HG02885 (cell line): ENCODE measurements at regions not wholly inside any gene's neighbourhood (a gene's known extent, or its start where the extent isn't known, plus 50 kb on each side); places are given as distances from the start of the nearest gene placed in this dataset.

Experiments
- ATAC-seq: cut with Tn5 transposase; IDR thresholded peaks from one replicate; pipeline ENCODE4 v1.9.1; 2021; ENCODE audit warnings: mild to moderate bottlenecking; ENCODE audit not compliant: unreplicated experiment, poor library complexity

DNA sequence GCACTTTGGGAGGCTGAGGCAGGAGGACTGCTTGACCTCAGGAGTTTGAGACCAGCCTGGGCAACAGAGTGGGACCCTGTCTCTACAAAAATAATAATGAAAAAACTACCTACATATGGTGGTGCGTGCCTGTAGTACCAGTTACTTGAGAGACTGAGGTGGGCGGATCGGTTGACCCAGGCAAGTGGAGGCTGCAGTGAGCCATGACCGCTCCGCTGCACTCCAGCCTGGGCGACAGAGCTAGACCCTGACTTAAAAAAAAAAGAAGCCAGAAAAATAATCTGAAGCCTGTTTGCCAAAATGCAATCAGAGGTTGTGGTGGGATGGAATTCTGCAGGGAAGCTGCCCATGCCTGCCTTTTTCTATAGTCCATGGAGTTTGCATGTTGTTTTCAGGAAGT, 50.4 kb upstream of the GGTA1 start:
- ATAC-seq, result no peak

GRCh38 chr9:121550569-121551512, 51.2 kb upstream of the GGTA1 start:
- ATAC-seq, result peak; percentile 65

GRCh38 chr9:121551985-121552753, 52.5 kb upstream of the GGTA1 start:
- ATAC-seq, result no peak

- no peak for ATAC-seq
Observed at GRCh38 chr9:121556082-121556481, 56.4 kb upstream of the GGTA1 start.

- ATAC-seq, result no peak
Observed at GRCh38 chr9:121556580-121556979, 56.9 kb upstream of the GGTA1 start.

- ATAC-seq, result no peak
Observed at GRCh38 chr9:121557581-121558447, 58.2 kb upstream of the GGTA1 start.

DNA sequence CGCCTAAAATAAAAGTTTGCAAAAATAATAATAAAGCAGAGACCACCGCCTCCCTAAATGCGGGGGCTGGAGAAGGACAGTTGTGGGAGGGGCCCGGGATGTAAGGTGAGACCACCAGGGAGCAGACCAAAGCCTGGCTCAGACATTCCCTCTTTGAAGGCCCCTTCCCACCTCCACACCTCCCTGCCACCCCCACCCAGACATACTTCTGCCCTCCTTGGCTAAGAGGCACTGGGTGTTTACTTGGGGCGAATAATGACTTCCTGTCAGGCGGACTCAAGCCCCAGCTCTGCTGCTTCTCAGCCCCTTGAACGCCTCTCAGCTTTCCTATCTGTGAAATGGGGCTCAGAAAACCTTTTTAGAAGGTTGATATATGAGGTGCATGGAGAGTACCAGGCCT, 58.8 kb upstream of the GGTA1 start:
- ATAC-seq, result no peak

DNA sequence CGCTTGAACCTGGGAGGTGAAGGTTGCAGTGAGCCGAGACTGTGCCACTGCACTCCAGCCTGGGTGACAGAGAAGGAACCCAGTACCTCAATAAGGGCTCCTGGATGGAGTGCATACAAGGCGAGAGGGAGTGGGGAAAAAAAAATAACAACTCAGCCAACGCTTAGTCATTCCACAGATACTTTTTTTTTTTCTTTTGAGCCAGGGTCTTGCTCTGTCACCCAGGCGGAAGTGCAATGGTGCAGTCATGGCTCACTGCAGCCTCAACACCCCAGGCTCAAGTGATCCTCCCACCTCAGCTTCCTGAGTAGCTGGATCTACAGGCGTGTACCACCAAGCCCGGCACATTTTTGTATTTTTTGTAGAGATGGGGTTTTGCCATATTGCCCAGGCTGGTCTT, 59.5 kb upstream of the GGTA1 start:
- no peak for ATAC-seq

DNA sequence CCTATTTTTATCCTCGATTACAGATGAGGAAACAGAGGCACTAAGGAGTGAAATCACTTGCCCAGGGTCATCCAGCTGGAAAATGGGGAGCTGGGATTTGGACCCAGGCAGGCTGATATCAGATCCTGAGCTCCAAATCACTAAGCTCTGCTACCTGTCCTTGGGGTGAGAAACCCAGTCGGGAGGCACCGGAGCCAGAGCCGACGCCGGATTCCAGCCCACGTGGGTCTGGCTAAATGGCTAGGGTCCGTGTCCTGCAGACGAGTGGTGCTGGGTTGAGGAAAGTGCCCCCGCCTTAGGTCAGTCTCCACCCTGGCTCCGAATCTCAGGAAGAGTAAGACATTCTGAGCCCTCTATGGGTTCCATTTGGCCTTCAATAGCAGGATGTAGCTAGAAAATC, 61.3 kb upstream of the GGTA1 start:
- ATAC-seq, result no peak

GRCh38 chr9:121561385-121562222, 62.0 kb upstream of the GGTA1 start:
- ATAC-seq, result no peak

DNA sequence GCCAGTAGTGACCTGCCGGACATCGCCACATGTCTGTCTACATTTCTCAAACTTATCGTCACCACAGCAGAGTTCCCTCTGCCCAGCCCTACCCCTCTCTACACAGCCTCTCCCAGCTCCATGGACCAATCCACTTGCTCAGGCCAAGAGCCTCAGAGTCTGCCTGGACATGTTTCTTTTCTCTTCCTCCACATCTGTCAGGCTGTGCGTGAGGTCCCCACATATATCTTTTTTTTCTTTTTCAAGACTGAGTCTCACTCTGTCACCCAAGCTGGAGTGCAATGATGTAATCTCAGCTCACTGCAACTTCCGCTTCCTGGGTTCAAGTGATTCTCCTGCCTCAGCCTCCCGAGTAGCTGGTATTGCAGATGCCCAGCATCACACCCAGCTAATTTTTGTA, 62.7 kb upstream of the GGTA1 start:
- ATAC-seq, result no peak

- no peak for ATAC-seq
Observed at GRCh38 chr9:121563425-121563824, 63.8 kb upstream of the GGTA1 start.

GRCh38 chr9:121563881-121564460, 64.3 kb upstream of the GGTA1 start:
- ATAC-seq, result no peak

DNA sequence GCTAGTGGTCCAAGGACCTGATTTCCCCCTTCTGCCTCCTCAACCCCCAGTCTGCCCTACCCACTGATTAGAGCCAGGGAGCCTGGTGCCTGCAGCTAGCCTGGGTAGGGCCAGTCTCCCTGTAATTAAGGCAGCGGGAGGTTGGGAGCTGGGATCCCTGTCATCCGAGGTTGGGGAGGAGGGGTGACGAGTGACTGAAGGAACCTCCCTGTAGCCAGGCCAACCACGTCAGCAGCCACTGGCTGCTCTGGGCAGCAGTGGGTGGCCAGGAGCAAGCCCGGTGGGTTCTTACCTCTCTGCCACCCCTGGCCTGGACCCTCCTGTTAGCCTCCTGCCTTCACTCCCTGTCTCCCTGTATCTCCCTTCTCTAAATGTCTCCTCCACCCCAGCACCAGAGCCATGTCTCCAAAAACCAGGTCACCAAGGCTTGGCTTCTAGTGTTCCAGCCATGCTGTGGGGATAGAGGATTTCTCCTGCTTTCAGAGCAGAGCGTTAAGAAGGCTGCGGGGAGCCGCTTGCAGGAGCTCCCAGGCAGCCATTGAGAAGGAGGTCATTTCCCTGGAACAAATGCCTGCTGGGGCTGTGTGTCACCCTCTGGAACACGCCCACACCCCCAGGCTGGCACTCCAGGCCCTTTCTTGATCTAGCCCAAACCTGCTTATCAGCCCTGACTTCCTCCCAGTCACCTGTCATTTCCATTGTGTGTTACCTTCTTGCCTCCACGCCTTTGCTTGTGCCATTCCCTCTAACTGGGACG, 65.0 kb upstream of the GGTA1 start:
- ATAC-seq, result no peak

DNA sequence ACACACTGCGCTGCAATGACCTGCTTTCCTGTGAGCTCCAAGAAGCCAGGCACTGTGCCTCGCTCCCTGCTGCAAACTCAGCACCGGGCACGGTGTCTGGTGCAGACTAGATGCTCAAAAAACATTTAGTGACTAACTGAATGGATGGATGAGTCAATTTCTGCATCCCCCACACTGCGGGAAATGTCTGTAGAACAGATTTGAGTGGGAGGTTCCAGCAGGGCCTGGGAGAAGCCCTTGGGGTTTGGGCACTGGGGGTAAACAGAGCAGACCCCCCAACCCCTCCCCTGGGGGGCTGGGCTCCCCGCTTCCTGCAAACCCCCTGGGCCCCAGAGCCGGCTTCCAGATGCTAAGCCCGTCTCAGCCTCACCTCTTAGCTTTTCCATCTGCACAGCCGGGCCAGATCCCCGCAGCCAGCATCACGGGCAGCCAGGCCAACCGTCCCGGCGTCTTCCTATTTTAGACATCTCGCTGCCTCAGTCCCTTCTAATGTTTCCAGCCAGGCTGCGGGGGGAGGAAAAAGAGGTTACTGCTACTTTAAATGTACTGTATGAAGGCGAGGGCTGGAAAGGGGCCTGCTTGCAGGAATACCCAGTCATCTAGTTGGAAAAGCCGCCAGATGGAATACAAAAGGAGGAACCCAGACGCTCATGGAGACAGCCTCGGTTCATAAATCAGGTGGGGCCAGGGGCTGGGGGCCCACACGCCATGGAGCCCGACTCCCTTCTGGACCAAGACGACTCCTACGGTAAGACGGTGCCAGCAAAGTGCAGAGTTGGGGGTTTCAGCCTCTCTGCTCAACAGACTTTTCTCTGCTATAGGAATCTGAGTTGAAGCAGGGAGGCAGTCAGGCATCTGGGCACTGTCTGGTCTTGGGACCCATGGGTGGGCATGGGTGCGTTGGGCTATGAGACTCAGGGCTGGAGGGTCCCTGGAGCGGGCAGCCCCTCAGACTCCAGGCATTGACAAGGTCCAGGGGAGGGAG, 67.1 kb upstream of the GGTA1 start:
- ATAC-seq, result no peak

- ATAC-seq, result no peak
Observed at GRCh38 chr9:121567500-121568342, 68.1 kb upstream of the GGTA1 start.
